H1 (cell line): ENCODE measurements at regions not wholly inside any gene's neighbourhood (a gene's known extent, or its start where the extent isn't known, plus 50 kb on each side); places are given as distances from the start of the nearest gene placed in this dataset.
"Not testable (repeated sequence)": the region's sequence is repeated elsewhere in the genome, so short reads cannot be mapped to it uniquely, and the experiment has no call there.

Experiments used
- CTCF ChIA-PET: fragments of 300-600 bp; sonication (Branson Sonifier 250); formaldehyde crosslinking; loops from one replicate; lab custom pipeline; 2021; ENCODE audit not compliant: partially characterized antibody; lab: Charles Lee
- POLR2A ChIA-PET: fragments of 300-600 bp; sonication (Branson Sonifier 250); formaldehyde crosslinking; loops from one replicate; lab custom pipeline; 2021; ENCODE audit warnings: inconsistent platforms; ENCODE audit not compliant: partially characterized antibody; lab: Charles Lee
- DNase-seq, 2 experiments: peaks; one replicate each; pipeline versions ENCODE4 v3.0.0 to v3.0.0-alpha.2; 2010 to 2022; ENCODE audit warnings: low spot score in 2 of 2, low read depth in 1 of 2, mixed read lengths in 1 of 2
- FAIRE-seq: peaks from 2 replicates; lab custom pipeline; 2011; peaks lifted over from hg19 to GRCh38; lab: Jason Lieb, UNC
- H2AFZ ChIP-seq: 2 replicates; pipeline ENCODE4 v1.8.1; 2012; ENCODE audit warnings: low read length, inconsistent platforms
- H2AK5ac ChIP-seq: 2 replicates; pipeline ENCODE4 v1.6.1; 2013; ENCODE audit warnings: low read depth, low read length
- H2BK120ac ChIP-seq: replicated peaks from 2 replicates; pipeline ENCODE3; 2013; ENCODE audit warnings: low read depth, low read length, inconsistent platforms
- H2BK12ac ChIP-seq: 2 replicates; pipeline ENCODE4 v1.6.1; 2013; ENCODE audit warnings: low read depth, low read length
- H2BK15ac ChIP-seq: 2 replicates; pipeline ENCODE4 v1.6.1; 2013; ENCODE audit warnings: low read length
- H2BK20ac ChIP-seq: 2 replicates; pipeline ENCODE4 v1.6.1; 2013; ENCODE audit warnings: low read length
- H2BK5ac ChIP-seq: 2 replicates; pipeline ENCODE4 v1.6.1; 2013; ENCODE audit warnings: low read depth, low read length
- H3K14ac ChIP-seq: 2 replicates; pipeline ENCODE4 v1.6.1; 2013; ENCODE audit warnings: inconsistent platforms; ENCODE audit not compliant: insufficient read length
- H3K18ac ChIP-seq: 2 replicates; pipeline ENCODE4 v1.6.1; 2013; ENCODE audit warnings: low read length; ENCODE audit errors: extremely low read depth
- H3K23ac ChIP-seq: 2 replicates; pipeline ENCODE4 v1.6.1; 2013; ENCODE audit warnings: inconsistent platforms; ENCODE audit not compliant: insufficient read length
- H3K23me2 ChIP-seq: 2 replicates; pipeline ENCODE4 v1.6.1; 2013; ENCODE audit warnings: low read depth, low read length
- H3K27ac ChIP-seq: 2 replicates; pipeline ENCODE4 v1.6.1; 2011; ENCODE audit warnings: low read depth, low read length, inconsistent platforms
- H3K27me3 ChIP-seq, 4 experiments: replicated peaks in 1 of 4; 1 replicate in 1 of 4; 2 replicates in 3 of 4; pipeline versions ENCODE4 v1.6.1 to v1.8.1; 2011 to 2013; ENCODE audit warnings: low read length in 3 of 4, mild to moderate bottlenecking in 3 of 4, inconsistent platforms in 2 of 4, mixed read lengths in 2 of 4, moderate library complexity in 1 of 4; ENCODE audit not compliant: control insufficient read depth in 3 of 4, insufficient read depth in 3 of 4; ENCODE audit errors: extremely low read depth in 1 of 4
- H3K36me3 ChIP-seq, 4 experiments: 2 replicates each; pipeline versions ENCODE4 v1.6.1 to v1.8.1; 2011 to 2013; ENCODE audit warnings: mild to moderate bottlenecking in 4 of 4, low read length in 3 of 4, moderate library complexity in 2 of 4, control low read depth in 1 of 4, inconsistent platforms in 1 of 4; ENCODE audit not compliant: insufficient read depth in 4 of 4, control insufficient read depth in 2 of 4
- H3K4ac ChIP-seq: replicated peaks from 2 replicates; pipeline ENCODE3; 2013; ENCODE audit warnings: low read length, low read depth, mixed read lengths, inconsistent platforms; ENCODE audit not compliant: insufficient read length
- H3K4me1 ChIP-seq, 4 experiments: replicated peaks in 1 of 4; 1 replicate in 1 of 4; 2 replicates in 3 of 4; pipeline versions ENCODE4 v1.6.1 to v1.8.1; 2011 to 2013; ENCODE audit warnings: low read length in 3 of 4, inconsistent platforms in 2 of 4, mixed read lengths in 1 of 4; ENCODE audit not compliant: insufficient read depth in 4 of 4, control insufficient read depth in 3 of 4
- H3K4me2 ChIP-seq, 2 experiments: 2 replicates each; pipeline versions ENCODE4 v1.6.1 to v1.8.1; 2011 to 2013; ENCODE audit warnings: low read depth in 2 of 2, low read length in 2 of 2, control low read depth in 1 of 2, inconsistent platforms in 1 of 2, mild to moderate bottlenecking in 1 of 2; ENCODE audit not compliant: insufficient read depth in 1 of 2
- H3K4me3 ChIP-seq, 4 experiments: fragments of 200-600, 300-600 bp in 1 of 4; sonication (generic), shearing (Covaris generic), sonication (Bioruptor Twin) in 1 of 4; 2 replicates each; pipeline versions ENCODE4 v1.5.1 to v1.8.1; 2011 to 2016; ENCODE audit warnings: low read length in 4 of 4, low read depth in 3 of 4, control low read depth in 2 of 4, inconsistent platforms in 2 of 4, mild to moderate bottlenecking in 2 of 4, mixed read lengths in 1 of 4, moderate library complexity in 1 of 4; ENCODE audit not compliant: insufficient read depth in 2 of 4; ENCODE audit errors: extremely low read depth in 1 of 4
- H3K56ac ChIP-seq: replicated peaks from 2 replicates; pipeline ENCODE3; 2013; ENCODE audit warnings: low read depth, mild to moderate bottlenecking, mixed read lengths, low read length, inconsistent platforms; ENCODE audit not compliant: insufficient read length
- H3K79me1 ChIP-seq: 2 replicates; pipeline ENCODE4 v1.6.1; 2013; ENCODE audit warnings: low read depth, low read length, control low read depth
- H3K79me2 ChIP-seq, 2 experiments: 2 replicates each; pipeline versions ENCODE4 v1.6.1 to v1.8.1; 2012 to 2013; ENCODE audit warnings: low read length in 2 of 2, mild to moderate bottlenecking in 2 of 2, inconsistent platforms in 1 of 2; ENCODE audit not compliant: insufficient read depth in 2 of 2, control insufficient read depth in 1 of 2
- H3K9ac ChIP-seq, 4 experiments: replicated peaks in 1 of 4; 1 replicate in 1 of 4; 2 replicates in 3 of 4; pipeline versions ENCODE4 v1.6.1 to v1.8.1; 2011 to 2013; ENCODE audit warnings: low read depth in 3 of 4, low read length in 3 of 4, control low read depth in 2 of 4, mild to moderate bottlenecking in 2 of 4, moderate library complexity in 2 of 4, inconsistent platforms in 1 of 4; ENCODE audit errors: extremely low read depth in 1 of 4
- H3K9me3 ChIP-seq, 2 experiments: 2 replicates each; pipeline versions ENCODE4 v1.6.1 to v1.8.1; 2012 to 2013; ENCODE audit warnings: mild to moderate bottlenecking in 2 of 2, moderate library complexity in 2 of 2, control low read depth in 1 of 2, inconsistent platforms in 1 of 2, low read depth in 1 of 2, low read length in 1 of 2, mixed read lengths in 1 of 2; ENCODE audit not compliant: insufficient read depth in 2 of 2
- H4K20me1 ChIP-seq, 2 experiments: replicated peaks in 1 of 2; 2 replicates each; pipeline versions ENCODE3 to v1.8.1; 2011 to 2013; ENCODE audit warnings: inconsistent platforms in 2 of 2, low read length in 2 of 2, mild to moderate bottlenecking in 1 of 2; ENCODE audit not compliant: insufficient read depth in 2 of 2, control insufficient read depth in 1 of 2
- H4K5ac ChIP-seq: 2 replicates; pipeline ENCODE4 v1.6.1; 2013; ENCODE audit warnings: low read length, low read depth, mixed read lengths, inconsistent platforms; ENCODE audit not compliant: insufficient read length
- H4K8ac ChIP-seq: 2 replicates; pipeline ENCODE4 v1.8.0; 2013; ENCODE audit warnings: mild to moderate bottlenecking, moderate library complexity, low read length, inconsistent platforms; ENCODE audit not compliant: insufficient read depth; ENCODE audit errors: extremely low read depth
- H4K91ac ChIP-seq: replicated peaks from 2 replicates; pipeline ENCODE3; 2013; ENCODE audit warnings: low read length, mixed read lengths, inconsistent platforms; ENCODE audit not compliant: insufficient read length
- WGBS, 2 experiments: shearing (Covaris generic) in 1 of 2; methylation state at CpG; one replicate each; pipeline versions ENCODE4 v1.1.6 to v1.1.7; 2013 to 2015; ENCODE audit warnings: low lambda C conversion rate in 2 of 2, mixed read lengths in 2 of 2, inconsistent platforms in 1 of 2, low coverage in 1 of 2, missing lambda C conversion rate in 1 of 2; ENCODE audit not compliant: insufficient replicate concordance in 2 of 2, insufficient coverage in 1 of 2, insufficient read length in 1 of 2; ENCODE audit errors: extremely low coverage in 1 of 2, missing lambda C conversion rate in 1 of 2; 5-methylcytosine and 5-hydroxymethylcytosine counted together

- not testable (repeated sequence) for H3K27me3 ChIP-seq, H3K18ac ChIP-seq, FAIRE-seq
Observed at GRCh38 chr5:92937396-92937795, 643.6 kb downstream of the NR2F1-AS1 start.

More at GRCh38 chr5:92937396-92937795, 643.6 kb downstream of the NR2F1-AS1 start:
- H4K5ac ChIP-seq, H3K36me3 ChIP-seq, H2BK5ac ChIP-seq, H2BK20ac ChIP-seq, H3K56ac ChIP-seq, H3K4ac ChIP-seq, H2AFZ ChIP-seq, H3K4me1 ChIP-seq, H3K23ac ChIP-seq, H3K4me2 ChIP-seq, H4K91ac ChIP-seq, H2BK120ac ChIP-seq, POLR2A ChIA-PET, H2BK15ac ChIP-seq, H3K79me2 ChIP-seq, H3K9me3 ChIP-seq, H3K23me2 ChIP-seq, H3K27ac ChIP-seq, H3K9ac ChIP-seq, H2AK5ac ChIP-seq, H4K20me1 ChIP-seq, H3K14ac ChIP-seq, H2BK12ac ChIP-seq, CTCF ChIA-PET, H3K4me3 ChIP-seq, H3K79me1 ChIP-seq, H4K8ac ChIP-seq, DNase-seq: not testable (repeated sequence)
- 47% methylated on average over 2 of the region's 2 CpGs; no CpG with 5 or more reads in 1 of the 2 experiments for WGBS, 2 experiments
